Limb (tissue), 2 donors: ENCODE measurements at regions not wholly inside any gene's neighbourhood (a gene's known extent, or its start where the extent isn't known, plus 50 kb on each side); places are given as distances from the start of the nearest gene placed in this dataset.

Experiments
- DNase-seq, 2 donors: peaks; one replicate each; pipeline ENCODE4 v3.0.0-alpha.2; 2016; ENCODE audit errors: extremely low spot score in 2 of 2

- DNase-seq: no peak
Measured at GRCh38 chr4:157973297-157973696, 199.5 kb downstream of the GASK1B start.

GRCh38 chr4:157964463-157964862 lies 208.4 kb downstream of the GASK1B start:
- no peak for DNase-seq

GRCh38 chr4:157961229-157961990 lies 211.4 kb downstream of the GASK1B start:
- DNase-seq: no peak

GRCh38 chr4:157957905-157958304 lies 214.9 kb downstream of the GASK1B start:
- DNase-seq: no peak

GRCh38 chr4:157942017-157942416 lies 230.8 kb downstream of the GASK1B start:
- DNase-seq: no peak

- DNase-seq: no peak
Measured at GRCh38 chr4:157934151-157934550, 238.7 kb downstream of the GASK1B start.

- DNase-seq: no peak
Measured at GRCh38 chr4:157932936-157933335, 239.9 kb downstream of the GASK1B start.

GRCh38 chr4:157929486-157929885 lies 243.3 kb downstream of the GASK1B start:
- DNase-seq: peak in 1 of 2 donors; percentile 13

GRCh38 chr4:157918036-157918832 lies 254.6 kb downstream of the GASK1B start:
- DNase-seq: no peak

GRCh38 chr4:157912212-157912611 lies 260.6 kb downstream of the GASK1B start:
- no peak for DNase-seq

- no peak for DNase-seq
Measured at GRCh38 chr4:157911662-157912061, 261.2 kb downstream of the GASK1B start.

GRCh38 chr4:157908691-157909090 lies 264.1 kb downstream of the GASK1B start:
- no peak for DNase-seq

- DNase-seq: no peak
Measured at GRCh38 chr4:157908031-157908430, 264.8 kb downstream of the GASK1B start.

GRCh38 chr4:157907226-157907946 lies 265.4 kb downstream of the GASK1B start:
- DNase-seq: no peak

GRCh38 chr4:157898836-157899605 lies 273.8 kb downstream of the GASK1B start:
- DNase-seq: no peak

GRCh38 chr4:157897855-157898370 lies 274.9 kb downstream of the GASK1B start:
- no peak for DNase-seq

GRCh38 chr4:157896726-157897125 lies 276.1 kb downstream of the GASK1B start:
- DNase-seq: no peak

GRCh38 chr4:157895205-157895604 lies 277.6 kb downstream of the GASK1B start:
- DNase-seq: no peak

GRCh38 chr4:157889788-157890187 lies 283.0 kb downstream of the GASK1B start:
- DNase-seq: no peak

GRCh38 chr4:157888281-157888680 lies 284.5 kb downstream of the GASK1B start:
- no peak for DNase-seq

- no peak for DNase-seq
Measured at GRCh38 chr4:157887316-157887715, 285.5 kb downstream of the GASK1B start.
